Kidney capillary endothelial cell (primary cell): ENCODE measurements at regions not wholly inside any gene's neighbourhood (a gene's known extent, or its start where the extent isn't known, plus 50 kb on each side); places are given as distances from the start of the nearest gene placed in this dataset.
A peak's percentile ranks its signal among the peaks of the same experiment; 100 is the strongest.

Experiments
- DNase-seq: peaks from one replicate; pipeline ENCODE4 v3.0.0-alpha.2; 2018; ENCODE audit warnings: low spot score

DNA sequence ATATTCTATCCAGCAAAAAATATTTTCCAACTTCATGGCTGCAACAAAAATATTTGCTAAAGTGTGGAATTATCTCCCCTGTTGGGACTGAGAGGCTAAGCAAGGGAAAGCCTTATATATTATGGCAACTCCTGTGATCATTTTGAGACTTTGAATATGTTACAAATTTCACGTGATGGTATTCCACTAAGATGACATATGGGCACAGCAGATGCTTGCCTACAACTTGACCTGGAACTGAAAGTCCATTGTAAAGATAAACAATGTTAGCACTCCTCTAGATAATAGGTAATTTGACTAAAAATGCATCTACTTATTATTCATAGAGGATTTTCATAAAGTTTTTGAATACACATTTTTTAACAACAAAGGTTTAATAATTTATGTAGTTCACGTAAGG lies 1141.5 kb upstream of the CDH6 start:
- no peak for DNase-seq

DNA sequence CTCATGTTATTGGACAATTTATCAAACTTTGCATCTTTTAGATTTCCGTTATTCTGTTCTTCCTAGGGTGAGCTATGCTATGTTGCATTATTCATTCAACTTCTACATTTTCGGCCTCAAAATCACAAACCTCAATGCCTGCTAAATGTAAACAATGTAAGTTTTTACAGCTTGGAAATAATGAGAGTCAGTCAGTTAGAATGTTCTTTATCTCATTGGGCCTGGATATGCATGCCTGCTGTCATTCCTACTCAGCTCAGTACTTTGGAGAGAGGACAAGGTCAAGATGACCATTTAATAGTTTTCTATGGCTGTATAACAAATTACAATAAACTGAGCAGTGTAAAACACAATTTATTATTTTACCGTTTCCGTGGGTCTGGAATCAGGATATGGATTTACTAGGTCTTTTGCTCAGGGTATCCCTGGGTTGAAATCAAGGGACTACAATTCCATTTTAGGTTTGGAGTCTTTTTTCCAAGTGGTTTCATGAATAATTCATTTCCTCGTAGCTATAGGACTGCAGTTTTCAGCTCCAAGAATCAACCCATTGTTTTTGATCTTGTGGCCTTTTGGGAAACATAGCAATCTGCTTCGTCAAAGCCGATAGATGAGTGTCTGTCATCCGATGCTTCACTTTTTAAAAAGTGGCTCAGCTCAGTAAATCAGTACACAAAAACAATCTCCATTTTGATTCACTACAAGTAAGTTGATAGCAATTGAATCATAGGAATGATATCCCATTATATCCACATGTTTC lies 1143.2 kb upstream of the CDH6 start:
- no peak for DNase-seq

DNA sequence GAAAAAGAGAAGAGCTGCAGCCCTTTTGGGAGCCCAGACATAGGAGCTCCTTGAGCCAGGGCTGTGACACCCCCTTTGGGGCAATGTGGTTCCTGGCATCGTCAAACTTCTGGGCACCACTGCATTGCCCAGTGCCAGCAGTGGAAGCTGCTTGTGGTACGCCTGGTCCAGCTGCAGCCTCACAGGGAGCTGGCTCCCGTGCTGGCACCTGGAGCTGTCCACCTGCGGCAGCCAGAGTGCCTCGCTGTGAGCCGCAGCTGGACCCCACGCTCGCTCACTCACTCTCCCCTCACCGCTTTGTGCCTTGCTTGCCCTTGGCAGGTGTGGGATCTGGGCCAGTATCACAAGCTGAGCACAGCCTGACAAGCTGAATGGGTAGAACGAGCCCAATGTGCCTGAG lies 1150.8 kb upstream of the CDH6 start:
- DNase-seq: no peak

DNA sequence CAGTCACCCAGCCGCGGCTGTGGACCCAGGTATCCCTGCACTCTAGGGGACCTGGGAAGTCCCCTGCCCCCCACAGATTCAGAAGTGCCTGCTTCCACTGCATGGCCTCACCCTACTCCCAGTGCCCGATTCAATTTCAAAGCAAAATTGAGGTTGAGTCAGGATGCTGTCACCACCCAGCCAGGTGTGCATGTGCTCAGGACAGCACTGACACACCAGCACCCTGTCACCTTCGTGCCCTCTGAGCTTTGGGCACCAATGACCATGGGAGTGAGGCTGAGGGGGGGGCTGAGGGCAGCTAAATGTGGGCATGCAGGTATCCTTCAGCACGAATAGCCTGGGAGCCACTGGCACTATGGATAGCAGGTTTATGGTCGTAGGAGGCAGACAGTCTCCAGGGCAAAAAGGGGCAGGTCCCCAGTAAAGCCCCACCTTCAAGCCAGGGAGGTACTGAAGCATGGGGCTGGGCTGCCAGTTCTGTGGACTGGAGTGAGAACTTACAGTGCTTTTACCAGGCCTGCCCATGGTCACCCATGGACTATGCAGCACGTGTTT lies 1151.6 kb upstream of the CDH6 start:
- DNase-seq: no peak

DNA sequence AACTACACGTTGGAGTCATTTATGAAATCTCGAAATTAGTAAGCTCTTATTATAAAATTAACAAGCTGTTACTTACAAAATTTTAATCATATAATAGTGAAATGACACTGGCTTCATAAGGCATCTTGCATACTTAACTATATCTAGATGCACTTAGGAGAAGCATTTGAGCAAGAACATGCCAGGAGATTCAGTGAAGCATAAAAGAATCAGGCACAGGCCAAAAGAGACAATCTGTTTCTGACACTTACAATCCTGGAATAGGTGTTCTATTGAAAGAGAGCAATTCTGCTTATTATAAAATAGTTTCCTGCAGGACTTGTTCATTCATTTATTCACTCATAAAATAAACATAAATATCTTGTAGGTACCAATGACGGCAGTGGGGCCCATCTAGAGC lies 1152.2 kb upstream of the CDH6 start:
- no peak for DNase-seq

DNA sequence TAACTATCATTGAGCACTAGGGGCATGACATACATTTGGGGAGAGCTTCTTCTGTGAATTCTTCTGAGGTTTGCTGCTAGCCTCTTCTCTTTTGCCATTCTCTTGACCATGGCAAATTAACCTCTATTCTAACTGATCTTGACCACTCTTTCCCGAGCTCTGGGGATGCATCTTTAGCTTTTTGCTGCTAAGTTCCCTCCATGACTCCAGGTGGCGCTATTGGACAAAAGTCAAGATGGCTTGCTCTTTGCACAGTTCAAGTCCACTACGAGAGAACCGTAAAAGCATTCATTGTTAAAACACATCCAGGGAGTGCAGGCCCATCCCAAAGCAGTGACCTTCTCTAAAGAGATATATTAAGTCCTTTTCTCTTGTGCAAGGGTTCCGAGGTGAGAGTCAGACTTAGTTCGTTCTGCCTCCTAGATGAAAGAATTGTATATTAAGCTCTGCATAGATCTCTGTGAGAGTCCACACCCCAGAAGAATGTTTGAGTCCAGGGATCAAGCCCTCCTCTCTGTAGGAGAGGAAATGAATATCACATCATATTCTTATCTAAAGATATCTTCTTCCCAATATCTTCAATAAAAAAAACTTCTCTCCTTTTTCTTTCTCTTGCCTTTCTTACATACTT lies 1152.9 kb upstream of the CDH6 start:
- peak; percentile 1 for DNase-seq

DNA sequence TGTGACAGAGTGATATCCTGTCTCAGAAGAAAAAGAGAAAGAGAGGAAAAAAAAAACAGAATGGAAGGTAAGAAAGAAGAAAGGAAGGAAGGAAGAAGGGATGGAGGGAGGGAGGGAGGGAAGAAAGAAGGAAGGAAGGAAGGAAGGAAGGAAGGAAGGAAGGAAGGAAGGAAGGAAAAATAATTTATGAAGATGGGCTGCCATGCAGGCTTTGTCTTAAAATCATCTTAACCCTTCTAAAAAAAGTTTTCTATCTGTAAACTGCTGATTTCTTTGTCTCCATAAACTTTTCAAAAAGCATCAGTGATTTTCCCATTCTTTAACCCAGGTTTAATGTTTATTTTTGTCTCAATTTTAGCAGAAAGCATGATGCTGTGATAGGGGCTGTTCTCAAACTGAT lies 1154.1 kb upstream of the CDH6 start:
- no peak for DNase-seq

DNA sequence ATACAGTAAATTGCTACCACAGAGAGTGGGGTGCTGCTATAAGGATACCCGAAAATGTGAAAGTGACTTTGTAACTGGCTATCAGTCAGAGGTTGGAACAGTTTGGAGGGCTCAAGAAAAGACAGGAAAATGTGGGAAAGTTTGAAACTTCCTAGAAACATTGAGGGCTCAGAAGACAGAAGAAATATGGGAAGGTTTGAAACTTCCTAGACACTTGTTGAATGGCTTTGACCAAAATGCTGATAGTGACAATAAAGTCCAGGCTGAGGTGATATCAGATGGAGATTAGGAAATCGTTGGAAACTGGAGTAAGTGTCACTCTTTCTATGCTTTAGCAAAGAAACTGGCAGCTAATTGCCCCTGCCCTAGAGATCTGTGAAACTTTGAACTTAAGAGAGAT lies 1158.6 kb upstream of the CDH6 start:
- DNase-seq: no peak

DNA sequence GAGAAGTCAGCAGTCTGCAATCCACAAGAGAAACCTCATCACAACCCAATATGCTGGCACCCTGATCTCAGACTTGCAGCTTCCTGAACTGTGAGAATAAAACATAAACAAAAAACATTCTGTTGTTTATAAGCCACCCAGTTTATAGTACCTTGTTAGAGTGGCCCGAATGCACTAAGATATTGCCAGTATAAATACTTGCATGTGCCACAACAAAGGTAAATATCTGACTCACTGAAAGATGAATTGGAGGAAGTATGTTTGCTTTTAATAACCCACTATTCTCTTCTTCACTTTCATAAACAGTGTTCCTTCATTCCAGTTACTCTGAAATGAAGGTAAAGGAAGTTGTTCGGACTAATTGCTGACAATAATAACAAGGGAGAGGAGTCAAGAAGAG lies 1163.4 kb upstream of the CDH6 start:
- DNase-seq: no peak

DNA sequence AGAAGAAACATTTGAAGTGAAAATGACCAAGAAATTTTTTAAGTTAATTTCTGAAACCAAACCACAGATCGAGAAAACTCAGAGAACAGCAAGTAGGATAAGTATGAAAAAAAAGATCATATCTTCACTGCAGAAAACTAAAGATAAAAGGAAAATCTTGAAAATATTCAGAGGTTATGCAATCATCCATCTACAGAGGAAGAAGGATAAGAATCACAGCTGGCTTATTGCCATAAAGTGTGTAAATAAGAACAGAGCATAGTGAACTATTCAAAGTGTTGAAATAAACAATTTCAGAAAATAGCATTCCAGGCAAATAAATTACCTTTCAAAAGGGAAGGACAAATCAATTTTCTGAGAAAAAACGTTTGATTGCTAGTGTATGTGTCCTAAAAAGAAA lies 1191.7 kb upstream of the CDH6 start:
- no peak for DNase-seq

DNA sequence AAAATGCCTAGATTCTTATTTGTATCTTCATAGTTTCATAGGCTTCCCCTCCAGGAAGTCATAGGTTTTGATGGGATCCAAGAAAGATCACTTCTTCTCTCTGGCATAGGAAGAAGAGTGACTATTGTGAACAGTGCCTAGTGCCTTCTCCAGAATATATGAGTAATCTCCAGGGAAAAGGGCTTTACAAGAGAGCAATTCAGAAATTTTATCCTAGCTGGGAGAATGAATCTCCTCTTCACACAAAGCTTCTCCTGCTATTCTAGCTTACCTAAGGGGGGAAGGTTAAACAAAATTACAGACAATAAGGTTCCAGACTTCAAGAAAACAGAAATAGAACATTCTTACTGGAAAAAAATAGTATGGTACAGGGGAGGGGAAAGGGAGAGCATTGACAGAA lies 1193.3 kb upstream of the CDH6 start:
- DNase-seq: no peak

DNA sequence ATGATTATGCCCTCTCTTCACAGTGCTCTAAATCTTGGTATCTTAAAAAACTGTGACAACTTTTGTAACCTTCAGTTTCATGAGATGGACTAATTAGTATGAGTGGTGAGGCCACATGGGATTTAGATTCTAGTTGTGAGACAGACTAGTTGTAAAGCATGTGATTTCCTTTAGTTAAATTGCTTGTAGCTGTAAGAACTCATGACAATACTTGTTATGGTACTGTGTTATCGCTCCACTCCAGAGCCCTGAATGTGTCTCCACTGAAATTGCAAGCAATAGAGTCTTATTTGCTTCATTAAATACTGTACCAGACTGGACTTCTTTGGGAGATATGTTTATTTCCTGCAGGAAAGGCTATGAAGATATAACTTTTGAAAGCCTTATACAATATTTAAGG lies 1198.3 kb upstream of the CDH6 start:
- DNase-seq: no peak

DNA sequence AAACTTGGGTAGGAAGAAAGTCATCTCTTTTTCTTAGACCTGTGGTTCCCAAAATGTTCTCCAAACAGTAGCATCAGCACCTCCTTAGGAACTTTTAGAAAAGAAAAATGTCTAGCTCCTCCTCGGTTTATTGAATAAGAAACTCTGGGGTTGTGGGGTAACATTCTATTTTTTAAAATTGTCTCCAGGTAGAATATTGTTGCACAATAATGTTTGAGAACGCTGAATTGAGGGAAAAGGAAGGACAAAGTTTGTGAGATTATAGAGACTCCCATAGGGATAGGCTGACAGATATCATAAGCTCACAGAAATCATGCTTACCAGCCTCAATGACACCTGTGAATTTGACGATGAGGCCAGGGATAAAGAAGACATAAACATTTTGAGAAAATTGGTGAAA lies 1199.0 kb upstream of the CDH6 start:
- DNase-seq: no peak

DNA sequence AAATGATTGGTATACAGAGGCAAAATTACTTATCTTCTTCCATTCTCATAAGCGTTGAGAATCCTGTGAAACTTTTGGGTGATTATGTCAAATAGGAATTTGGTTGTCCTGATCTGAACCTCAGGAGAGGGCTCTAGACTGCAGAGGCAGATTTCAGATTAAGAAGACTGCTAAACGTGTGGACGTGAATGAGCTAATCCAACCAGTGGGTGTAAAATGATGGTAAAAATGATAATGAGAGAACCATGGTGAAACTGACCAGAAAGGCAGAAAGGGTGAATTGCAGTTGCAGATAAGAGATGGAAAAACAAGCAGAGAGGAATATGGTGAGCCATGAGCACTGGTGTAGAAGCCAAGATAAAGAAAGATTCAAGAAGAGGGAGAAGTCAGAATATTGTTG lies 1200.2 kb upstream of the CDH6 start:
- no peak for DNase-seq

DNA sequence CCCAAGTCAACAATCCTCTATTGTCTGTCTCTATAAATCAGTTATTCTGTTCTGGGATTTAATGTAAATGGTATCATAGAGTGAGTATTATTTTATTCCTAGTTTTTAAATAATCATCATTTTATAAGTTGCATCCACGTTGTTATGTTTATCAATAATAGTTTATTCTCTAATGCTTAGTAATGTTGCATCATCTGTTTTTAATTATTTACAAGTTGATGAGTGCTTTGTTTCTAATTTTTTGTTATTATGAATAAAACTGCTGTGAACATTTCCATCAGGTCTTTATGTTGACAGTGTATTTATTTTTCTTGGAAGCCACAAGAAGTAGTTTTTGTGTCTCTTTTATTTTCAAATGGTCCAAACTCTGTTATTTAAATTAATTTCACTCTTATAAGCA lies 1201.2 kb upstream of the CDH6 start:
- no peak for DNase-seq

DNA sequence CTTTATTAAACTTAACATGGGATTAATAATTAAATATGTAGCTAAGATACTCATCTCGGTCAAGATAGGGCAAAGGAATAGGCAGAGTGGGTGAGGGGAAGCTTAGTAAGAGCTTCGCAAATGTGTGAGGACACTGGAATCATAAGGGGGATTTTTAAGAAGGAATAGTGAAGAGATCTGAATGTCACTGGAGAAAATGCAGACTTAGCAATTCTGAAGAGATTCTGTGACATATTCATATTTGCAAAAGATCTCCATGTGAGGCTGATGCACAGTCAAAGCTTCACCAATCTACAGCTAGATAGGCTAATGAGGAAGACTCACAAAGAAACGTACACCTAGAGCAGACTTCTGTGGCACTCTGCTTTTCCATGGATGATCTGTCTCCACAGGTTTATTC lies 1202.8 kb upstream of the CDH6 start:
- DNase-seq: no peak

DNA sequence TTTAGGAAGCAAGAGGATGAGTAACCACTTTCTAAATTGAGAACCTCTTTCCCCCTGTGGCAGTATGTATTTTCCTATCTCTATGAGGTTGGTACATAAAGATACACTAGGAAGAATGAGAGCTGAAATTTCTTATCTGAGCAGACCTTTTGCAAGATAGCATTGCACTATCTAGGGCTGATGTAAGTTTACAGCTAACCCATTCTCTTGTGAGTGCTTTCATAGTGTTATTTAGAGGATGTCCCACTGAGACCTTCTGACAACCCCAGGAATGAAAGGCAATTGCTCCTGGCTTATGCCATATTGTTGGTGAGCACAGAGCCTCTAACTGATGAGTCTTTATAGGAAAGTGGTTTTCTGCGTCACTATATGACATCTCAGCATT lies 1209.3 kb upstream of the CDH6 start:
- DNase-seq: no peak

DNA sequence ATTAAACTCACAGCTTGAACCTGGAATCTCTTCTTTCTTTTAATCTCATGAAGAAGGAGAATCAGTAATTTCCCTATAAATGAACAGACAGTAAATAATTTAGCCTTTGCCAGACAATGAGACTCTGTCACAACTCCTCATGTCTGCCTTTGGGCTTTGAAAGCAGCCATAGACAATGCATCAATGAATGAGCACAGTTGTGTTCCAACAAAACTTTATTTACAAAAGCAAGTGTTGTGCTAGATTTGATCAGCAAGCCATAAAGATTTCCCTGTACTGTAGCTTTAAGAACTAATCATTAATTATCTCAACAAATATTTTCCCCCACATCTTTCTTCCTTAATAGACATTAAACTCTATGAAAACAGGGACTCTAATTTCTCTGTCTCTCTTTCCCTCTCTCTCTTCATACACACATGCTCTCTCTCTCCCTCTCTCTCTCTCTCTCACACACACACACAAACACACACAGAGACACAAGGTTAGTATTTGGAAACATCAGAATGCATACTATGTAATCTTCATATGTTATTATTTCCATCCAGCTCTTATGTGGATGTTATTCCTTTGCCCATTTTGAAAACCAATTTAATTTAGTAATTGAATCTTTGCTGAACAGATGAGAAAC lies 1209.8 kb upstream of the CDH6 start:
- no peak for DNase-seq

DNA sequence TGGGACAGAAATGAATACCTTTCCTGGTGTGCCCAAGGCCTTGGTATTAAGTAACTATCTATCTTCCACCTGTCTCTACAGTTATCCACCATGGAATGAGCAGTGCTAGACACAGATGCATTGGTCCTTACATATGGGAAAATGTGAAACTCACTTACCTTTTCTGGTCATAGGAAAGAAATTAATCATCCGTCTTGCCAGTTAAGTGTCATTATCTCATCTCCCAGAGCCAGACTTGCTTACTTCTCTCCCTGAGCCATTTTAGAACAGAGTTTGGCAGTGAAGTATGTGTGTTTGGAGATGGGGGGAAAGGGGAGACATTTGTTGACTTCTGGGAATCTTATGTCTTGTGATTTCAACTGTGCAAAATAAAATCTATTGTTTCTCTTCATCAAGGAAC lies 1211.0 kb upstream of the CDH6 start:
- no peak for DNase-seq

DNA sequence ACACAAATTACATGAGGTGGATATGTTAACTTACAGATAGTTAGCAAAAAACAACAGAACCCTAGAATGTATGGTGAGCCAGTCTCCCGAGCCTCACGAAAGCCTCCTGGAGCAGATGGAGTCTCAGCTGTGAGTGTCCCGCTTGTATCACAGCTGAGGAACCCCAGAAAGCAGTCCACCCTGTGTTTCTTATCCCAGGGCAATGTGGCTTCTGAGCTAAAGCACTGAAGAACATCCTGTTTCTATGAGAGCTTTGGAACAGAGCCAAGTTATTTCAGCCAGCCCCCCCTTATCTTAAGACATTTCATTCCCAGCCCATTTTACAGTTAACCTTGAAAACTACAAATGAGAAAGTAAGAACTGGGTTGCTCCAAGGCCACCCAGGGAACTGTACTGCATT lies 1220.9 kb upstream of the CDH6 start:
- no peak for DNase-seq

DNA sequence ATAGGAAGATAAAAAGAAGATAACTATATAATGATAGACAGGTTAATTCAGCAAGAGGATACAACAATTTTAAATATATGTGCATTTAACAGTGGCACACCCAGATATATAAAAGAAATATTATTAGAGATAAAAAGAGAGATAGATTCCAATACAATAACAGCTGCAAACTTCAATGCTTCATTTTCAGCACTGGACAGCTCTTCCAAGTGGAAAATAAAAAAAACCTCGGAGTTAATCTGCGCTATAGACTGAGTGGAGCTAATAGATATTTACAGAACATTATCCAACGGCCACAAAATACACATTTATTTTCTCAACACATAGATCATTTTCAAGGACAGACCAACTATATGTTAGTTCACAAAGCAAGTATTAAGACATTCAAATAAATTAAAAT lies 1229.5 kb upstream of the CDH6 start:
- DNase-seq: no peak

DNA sequence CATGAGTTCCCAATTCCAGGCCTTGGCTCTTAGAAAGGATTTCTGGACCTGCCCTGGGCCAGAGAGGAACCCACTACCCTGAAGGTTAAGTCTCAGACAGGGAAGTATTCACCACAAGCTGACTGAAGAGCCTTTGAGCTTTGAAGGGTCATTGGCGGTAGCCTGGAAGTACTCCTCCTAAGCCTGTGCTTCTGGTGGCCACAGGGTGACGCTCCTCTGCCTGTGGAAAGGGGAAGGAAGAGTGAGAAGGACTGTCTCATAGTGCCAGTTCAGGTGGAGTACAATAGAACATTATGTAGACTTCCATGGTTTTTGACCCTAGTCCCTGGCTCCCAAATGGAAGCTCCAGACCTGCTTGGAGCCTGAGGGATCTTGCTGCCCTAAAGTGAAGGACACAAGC lies 1233.2 kb upstream of the CDH6 start:
- DNase-seq: no peak

DNA sequence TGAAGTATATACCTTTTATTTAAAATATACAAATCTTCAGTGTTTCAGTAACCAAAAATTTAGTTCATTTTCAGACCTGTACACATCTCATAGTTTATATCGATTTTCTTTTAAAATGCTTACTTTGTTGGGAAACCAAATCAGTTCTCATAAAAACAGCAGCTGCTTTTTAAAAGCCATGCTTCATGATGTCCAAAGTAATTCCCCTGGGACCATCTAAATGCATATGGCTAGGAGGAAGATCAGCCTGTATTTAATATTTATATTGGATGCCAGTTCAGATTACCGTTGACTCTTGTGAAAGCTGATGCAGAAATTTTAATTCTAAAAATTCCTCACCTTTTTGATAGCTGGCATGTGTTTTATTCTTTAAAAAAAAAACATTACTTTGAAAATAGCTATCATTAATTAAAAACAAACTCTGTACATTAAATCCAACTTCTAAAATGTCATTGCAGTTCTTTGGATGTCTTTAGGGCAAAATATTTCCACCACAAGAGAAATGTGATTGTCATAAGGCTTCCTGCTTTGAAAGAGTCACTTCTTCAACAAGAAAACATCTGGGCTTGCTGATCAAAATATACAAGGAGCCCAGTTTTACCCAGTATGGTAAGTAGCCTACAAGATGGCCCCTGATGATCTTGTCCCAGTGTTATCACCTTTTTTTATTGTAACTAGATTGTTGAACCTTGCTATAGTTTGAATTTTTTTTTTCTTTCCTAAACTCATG lies 1242.9 kb upstream of the CDH6 start:
- DNase-seq: no peak
